H9 (cell line): ENCODE measurements at regions not wholly inside any gene's neighbourhood (a gene's known extent, or its start where the extent isn't known, plus 50 kb on each side); places are given as distances from the start of the nearest gene placed in this dataset.

Experiments
- DNase-seq: peaks from one replicate; pipeline ENCODE4 v3.0.0-alpha.2; 2017
- H2AFZ ChIP-seq: one replicate; pipeline ENCODE4 v1.6.1; 2013; ENCODE audit warnings: mild to moderate bottlenecking, low read length, control low read depth, moderate library complexity
- H2AK5ac ChIP-seq: 2 replicates; pipeline ENCODE4 v1.6.1; 2013; ENCODE audit warnings: low read length, control low read depth, mixed read lengths; ENCODE audit not compliant: insufficient read length
- H2BK120ac ChIP-seq: one replicate; pipeline ENCODE4 v1.6.1; 2013; ENCODE audit warnings: low read depth, mild to moderate bottlenecking, low read length, control low read depth, inconsistent platforms; ENCODE audit not compliant: poor library complexity, severe bottlenecking
- H2BK12ac ChIP-seq: 2 replicates; pipeline ENCODE4 v1.6.1; 2013; ENCODE audit warnings: low read length, control low read depth, mixed read lengths, low read depth; ENCODE audit not compliant: insufficient read length
- H2BK15ac ChIP-seq: 2 replicates; pipeline ENCODE4 v1.6.1; 2013; ENCODE audit warnings: low read depth, low read length, control low read depth
- H2BK20ac ChIP-seq: one replicate; pipeline ENCODE4 v1.6.1; 2013; ENCODE audit warnings: low read depth, mild to moderate bottlenecking, low read length, control low read depth, inconsistent platforms; ENCODE audit not compliant: poor library complexity, severe bottlenecking
- H2BK5ac ChIP-seq: 2 replicates; pipeline ENCODE4 v1.6.1; 2013; ENCODE audit warnings: low read length, control low read depth, mixed read lengths; ENCODE audit not compliant: insufficient read length
- H3K14ac ChIP-seq: 2 replicates; pipeline ENCODE4 v1.6.1; 2013; ENCODE audit warnings: low read length, control low read depth; ENCODE audit not compliant: insufficient read depth
- H3K18ac ChIP-seq: 2 replicates; pipeline ENCODE4 v1.6.1; 2013; ENCODE audit warnings: low read depth, mild to moderate bottlenecking, mixed read lengths, low read length, control low read depth; ENCODE audit not compliant: insufficient read length
- H3K23ac ChIP-seq: 2 replicates; pipeline ENCODE4 v1.6.1; 2013; ENCODE audit warnings: low read length, control low read depth, mixed read lengths, low read depth; ENCODE audit not compliant: insufficient read length
- H3K23me2 ChIP-seq: 2 replicates; pipeline ENCODE4 v1.6.1; 2013; ENCODE audit warnings: low read depth, mild to moderate bottlenecking, mixed read lengths, low read length, control low read depth; ENCODE audit not compliant: insufficient read length, poor library complexity, severe bottlenecking
- H3K27ac ChIP-seq: 2 replicates; pipeline ENCODE4 v1.5.1; 2013; ENCODE audit warnings: low read length, control low read depth, mixed read lengths, low read depth; ENCODE audit not compliant: insufficient read length
- H3K27me3 ChIP-seq: 2 replicates; pipeline ENCODE4 v1.6.1; 2013; ENCODE audit warnings: low read length, control low read depth, inconsistent platforms; ENCODE audit not compliant: insufficient read depth
- H3K4ac ChIP-seq: 2 replicates; pipeline ENCODE4 v1.6.1; 2013; ENCODE audit warnings: low read depth, mild to moderate bottlenecking, control low read depth, inconsistent platforms, low read length, moderate library complexity
- H3K4me1 ChIP-seq: 2 replicates; pipeline ENCODE4 v1.6.1; 2013; ENCODE audit warnings: low read length, control low read depth, inconsistent platforms; ENCODE audit not compliant: insufficient read depth
- H3K4me2 ChIP-seq: 2 replicates; pipeline ENCODE4 v1.6.1; 2013; ENCODE audit warnings: low read length, control low read depth, mixed read lengths; ENCODE audit not compliant: insufficient read length, insufficient read depth
- H3K56ac ChIP-seq: 2 replicates; pipeline ENCODE4 v1.6.1; 2013; ENCODE audit warnings: low read depth, mild to moderate bottlenecking, mixed read lengths, low read length, control low read depth; ENCODE audit not compliant: insufficient read length
- H3K79me1 ChIP-seq: 2 replicates; pipeline ENCODE4 v1.6.1; 2013; ENCODE audit warnings: low read depth, mild to moderate bottlenecking, moderate library complexity, low read length, control low read depth, inconsistent platforms; ENCODE audit not compliant: insufficient read depth, poor library complexity, severe bottlenecking
- H3K79me2 ChIP-seq: 2 replicates; pipeline ENCODE4 v1.6.1; 2013; ENCODE audit warnings: low read length, control low read depth, inconsistent platforms; ENCODE audit not compliant: insufficient read depth
- H3K9ac ChIP-seq: 2 replicates; pipeline ENCODE4 v1.6.1; 2013; ENCODE audit warnings: low read length, control low read depth, mixed read lengths; ENCODE audit not compliant: insufficient read length; ENCODE audit errors: extremely low read depth
- H3K9me3 ChIP-seq: one replicate; pipeline ENCODE4 v1.6.1; 2013; ENCODE audit warnings: low read depth, low read length, inconsistent platforms; ENCODE audit not compliant: control insufficient read depth
- H3T11ph ChIP-seq: one replicate; pipeline ENCODE4 v1.6.1; 2013; ENCODE audit warnings: mild to moderate bottlenecking, low read length, control low read depth, inconsistent platforms
- H4K20me1 ChIP-seq: one replicate; pipeline ENCODE4 v1.6.1; 2013; ENCODE audit not compliant: control insufficient read depth, insufficient read length, insufficient read depth
- H4K5ac ChIP-seq: 2 replicates; pipeline ENCODE4 v1.6.1; 2013; ENCODE audit warnings: low read depth, mild to moderate bottlenecking, mixed read lengths, low read length, control low read depth; ENCODE audit not compliant: insufficient read length
- H4K8ac ChIP-seq: replicated peaks from 2 replicates; pipeline ENCODE4 v1.6.1; 2013; ENCODE audit warnings: low read length, control low read depth, mixed read lengths, low read depth; ENCODE audit not compliant: insufficient read length
- H4K91ac ChIP-seq: 2 replicates; pipeline ENCODE4 v1.6.1; 2013; ENCODE audit warnings: low read depth, mild to moderate bottlenecking, moderate library complexity, mixed read lengths, low read length, control low read depth; ENCODE audit not compliant: insufficient read length
- H3K27ac Mint-ChIP-seq, 3 experiments: 2 replicates in 2 of 3; 3 replicates in 1 of 3; pipeline ENCODE4 v1.8.0; 2020 to 2021; ENCODE audit warnings: mixed read lengths in 3 of 3, mild to moderate bottlenecking in 1 of 3, moderate library complexity in 1 of 3
- H3K27me3 Mint-ChIP-seq: 2 replicates; pipeline ENCODE4 v1.8.0; 2021; ENCODE audit warnings: low read depth, mild to moderate bottlenecking, moderate library complexity, mixed read lengths
- H3K36me3 Mint-ChIP-seq, 3 experiments: 2 replicates in 2 of 3; 3 replicates in 1 of 3; pipeline ENCODE4 v1.8.0; 2020 to 2021; ENCODE audit warnings: low read depth in 3 of 3, mixed read lengths in 3 of 3; ENCODE audit not compliant: insufficient read depth in 1 of 3
- H3K4me1 Mint-ChIP-seq, 2 experiments: 2 replicates each; pipeline ENCODE4 v1.8.0; 2020; ENCODE audit warnings: mixed read lengths in 2 of 2
- H3K4me3 Mint-ChIP-seq, 2 experiments: 2 replicates in 1 of 2; 3 replicates in 1 of 2; pipeline ENCODE4 v1.8.0; 2020 to 2021; ENCODE audit warnings: mild to moderate bottlenecking in 2 of 2, mixed read lengths in 2 of 2, moderate library complexity in 1 of 2
- H3K9me3 Mint-ChIP-seq, 2 experiments: 2 replicates in 1 of 2; 3 replicates in 1 of 2; pipeline ENCODE4 v1.8.0; 2020; ENCODE audit warnings: mild to moderate bottlenecking in 2 of 2, mixed read lengths in 2 of 2, moderate library complexity in 1 of 2
- WGBS: extraction: QIAGEN DNeasy Blood & Tissue Kit; methylation state at CpG from one replicate; pipeline ENCODE4 v1.1.7; 2013; ENCODE audit warnings: missing lambda C conversion rate, low lambda C conversion rate, mixed read lengths; ENCODE audit not compliant: insufficient read length; ENCODE audit errors: extremely low coverage; 5-methylcytosine and 5-hydroxymethylcytosine counted together
- TF ChIP-seq, protein P1 (sequence below): fragments of 200-600 bp; sonication (generic); conservative IDR thresholded peaks from 3 replicates; pipeline ENCODE4 v1.8.0; 2021; ENCODE audit warnings: antibody characterized with exemption, mild to moderate bottlenecking

DNA sequence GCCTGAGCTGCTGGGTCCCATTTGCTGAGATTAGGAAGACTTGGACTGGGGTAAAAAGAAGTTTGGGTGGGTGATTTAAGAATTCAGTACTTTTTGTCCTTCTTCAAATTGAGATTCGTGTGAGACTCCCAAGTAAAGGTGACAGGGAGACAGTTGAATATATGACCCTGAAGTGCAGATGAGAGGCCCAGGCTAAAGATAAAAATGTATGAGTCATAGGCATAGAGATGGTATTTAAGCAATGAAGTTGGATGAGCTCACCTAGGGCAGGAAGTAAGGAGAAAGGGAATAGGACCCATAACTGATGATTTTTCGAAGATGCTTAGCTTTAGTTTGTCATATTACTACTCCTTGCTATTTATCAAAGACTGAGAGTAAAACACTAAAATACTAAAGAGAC lies 255.9 kb upstream of the ADRA1B start:
- Histone ChIP-seq H3K27ac (no peak overlapping the region), H3K23ac (no peak overlapping the region), H2BK20ac (no peak overlapping the region), H2BK15ac (no peak overlapping the region), H2AFZ (no peak overlapping the region), H3K23me2 (no peaks in the 10 kb centered on the region), H2BK12ac (no peak overlapping the region), H3K27me3 (no peaks in the 10 kb centered on the region), H2BK120ac (no peak overlapping the region), H4K8ac (no peak overlapping the region), H3K56ac (no peak overlapping the region), H3K9me3 (no peaks in the 10 kb centered on the region), H3K4me2 (no peak overlapping the region), H2BK5ac (no peak overlapping the region), H4K91ac (no peak overlapping the region), H3K14ac (no peak overlapping the region), H3T11ph (no peak overlapping the region), H3K9ac (no peak overlapping the region), H4K20me1 (no peaks in the 10 kb centered on the region), H2AK5ac (no peak overlapping the region), H3K4ac (no peak overlapping the region), H3K79me2 (no peaks in the 10 kb centered on the region), H3K4me1 (no peaks in the 10 kb centered on the region), H3K18ac (no peak overlapping the region), H4K5ac (no peak overlapping the region), H3K79me1 (no peaks in the 10 kb centered on the region)
- Mint-ChIP-seq H3K27ac (no peak overlapping the region), H3K4me3 (no peak overlapping the region), H3K4me1 (peaks cover 7 to 8% of the 10 kb centered on the region in 2 experiments), H3K9me3 (no peaks in the 10 kb centered on the region), H3K36me3 (no peaks in the 10 kb centered on the region), H3K27me3 (no peaks in the 10 kb centered on the region)
- TF ChIP-seq, protein P1, sequence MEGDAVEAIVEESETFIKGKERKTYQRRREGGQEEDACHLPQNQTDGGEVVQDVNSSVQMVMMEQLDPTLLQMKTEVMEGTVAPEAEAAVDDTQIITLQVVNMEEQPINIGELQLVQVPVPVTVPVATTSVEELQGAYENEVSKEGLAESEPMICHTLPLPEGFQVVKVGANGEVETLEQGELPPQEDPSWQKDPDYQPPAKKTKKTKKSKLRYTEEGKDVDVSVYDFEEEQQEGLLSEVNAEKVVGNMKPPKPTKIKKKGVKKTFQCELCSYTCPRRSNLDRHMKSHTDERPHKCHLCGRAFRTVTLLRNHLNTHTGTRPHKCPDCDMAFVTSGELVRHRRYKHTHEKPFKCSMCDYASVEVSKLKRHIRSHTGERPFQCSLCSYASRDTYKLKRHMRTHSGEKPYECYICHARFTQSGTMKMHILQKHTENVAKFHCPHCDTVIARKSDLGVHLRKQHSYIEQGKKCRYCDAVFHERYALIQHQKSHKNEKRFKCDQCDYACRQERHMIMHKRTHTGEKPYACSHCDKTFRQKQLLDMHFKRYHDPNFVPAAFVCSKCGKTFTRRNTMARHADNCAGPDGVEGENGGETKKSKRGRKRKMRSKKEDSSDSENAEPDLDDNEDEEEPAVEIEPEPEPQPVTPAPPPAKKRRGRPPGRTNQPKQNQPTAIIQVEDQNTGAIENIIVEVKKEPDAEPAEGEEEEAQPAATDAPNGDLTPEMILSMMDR, result no peak
- WGBS, result no CpG with 5 or more reads among the region's 2 CpGs
- no peak for DNase-seq
